HG03103 (cell line): ENCODE measurements at regions not wholly inside any gene's neighbourhood (a gene's known extent, or its start where the extent isn't known, plus 50 kb on each side); places are given as distances from the start of the nearest gene placed in this dataset.

Source experiments
- ATAC-seq: cut with Tn5 transposase; IDR thresholded peaks from one replicate; pipeline ENCODE4 v1.9.1; 2021; ENCODE audit warnings: low read depth; ENCODE audit not compliant: unreplicated experiment

- no peak for ATAC-seq
These were observed 1000.2 kb downstream of the LRFN5 start for GRCh38 chr14:42606839-42607238.

GRCh38 chr14:42602336-42602845, 995.7 kb downstream of the LRFN5 start:
- no peak for ATAC-seq

- ATAC-seq: no peak
These were observed 965.4 kb downstream of the LRFN5 start for GRCh38 chr14:42572032-42572431.

GRCh38 chr14:42569227-42569626, 962.6 kb downstream of the LRFN5 start:
- no peak for ATAC-seq

GRCh38 chr14:42565556-42565955, 958.9 kb downstream of the LRFN5 start:
- no peak for ATAC-seq

GRCh38 chr14:42563313-42563712, 956.6 kb downstream of the LRFN5 start:
- no peak for ATAC-seq

- ATAC-seq: no peak
These were observed 949.9 kb downstream of the LRFN5 start for GRCh38 chr14:42556551-42556950.

- no peak for ATAC-seq
These were observed 948.7 kb downstream of the LRFN5 start for GRCh38 chr14:42555365-42555764.

- no peak for ATAC-seq
These were observed 947.4 kb downstream of the LRFN5 start for GRCh38 chr14:42554091-42554490.

GRCh38 chr14:42550310-42550709, 943.6 kb downstream of the LRFN5 start:
- no peak for ATAC-seq

GRCh38 chr14:42548349-42548748, 941.7 kb downstream of the LRFN5 start:
- ATAC-seq: no peak

GRCh38 chr14:42545636-42546035, 939.0 kb downstream of the LRFN5 start:
- no peak for ATAC-seq

- no peak for ATAC-seq
These were observed 934.9 kb downstream of the LRFN5 start for GRCh38 chr14:42541535-42542001.

- no peak for ATAC-seq
These were observed 928.7 kb downstream of the LRFN5 start for GRCh38 chr14:42535397-42535796.

- ATAC-seq: no peak
These were observed 926.8 kb downstream of the LRFN5 start for GRCh38 chr14:42533476-42533875.

- ATAC-seq: no peak
These were observed 925.5 kb downstream of the LRFN5 start for GRCh38 chr14:42532194-42532593.

GRCh38 chr14:42527141-42527540, 920.5 kb downstream of the LRFN5 start:
- ATAC-seq: no peak

- ATAC-seq: peak; percentile 98
These were observed 917.0 kb downstream of the LRFN5 start for GRCh38 chr14:42523666-42524065.

GRCh38 chr14:42517806-42518500, 911.3 kb downstream of the LRFN5 start:
- no peak for ATAC-seq

- ATAC-seq: no peak
These were observed 907.2 kb downstream of the LRFN5 start for GRCh38 chr14:42513837-42514236.

GRCh38 chr14:42510071-42510470, 903.4 kb downstream of the LRFN5 start:
- ATAC-seq: no peak

GRCh38 chr14:42508209-42508946, 901.7 kb downstream of the LRFN5 start:
- ATAC-seq: no peak
